WTC11 (cell line): ENCODE measurements at regions not wholly inside any gene's neighbourhood (a gene's known extent, or its start where the extent isn't known, plus 50 kb on each side); places are given as distances from the start of the nearest gene placed in this dataset.

ENCODE experiments used
- ATF6 ChIP-seq: sonication (generic); formaldehyde crosslinking; IDR thresholded peaks from 2 replicates; pipeline ENCODE4 v1.8.1; 2023; ENCODE audit warnings: mild to moderate bottlenecking, missing genetic modification reagents
- CREM ChIP-seq: sonication (generic); formaldehyde crosslinking; IDR thresholded peaks from 2 replicates; pipeline ENCODE4 v1.8.1; 2022; ENCODE audit warnings: mild to moderate bottlenecking, missing genetic modification reagents, moderate library complexity
- GABPB1 ChIP-seq: sonication (generic); formaldehyde crosslinking; IDR thresholded peaks from 2 replicates; pipeline ENCODE4 v1.8.1; 2023; ENCODE audit warnings: mild to moderate bottlenecking, missing genetic modification reagents
- MAX ChIP-seq: sonication (generic); formaldehyde crosslinking; IDR thresholded peaks from 2 replicates; pipeline ENCODE4 v1.8.0; 2022; ENCODE audit warnings: mild to moderate bottlenecking, missing genetic modification reagents
- NFE2L1 ChIP-seq: sonication (generic); formaldehyde crosslinking; IDR thresholded peaks from 2 replicates; pipeline ENCODE4 v1.8.1; 2023; ENCODE audit warnings: missing genetic modification reagents
- NR2C2 ChIP-seq: sonication (generic); formaldehyde crosslinking; IDR thresholded peaks from 2 replicates; pipeline ENCODE4 v1.8.0; 2022; ENCODE audit warnings: mild to moderate bottlenecking, missing genetic modification reagents
- NR3C1 ChIP-seq: sonication (generic); formaldehyde crosslinking; conservative IDR thresholded peaks from 2 replicates; pipeline ENCODE4 v1.8.1; 2023; ENCODE audit warnings: low read depth, mild to moderate bottlenecking, missing genetic modification reagents
- RELA ChIP-seq: sonication (generic); formaldehyde crosslinking; IDR thresholded peaks from 2 replicates; pipeline ENCODE4 v1.8.1; 2022; ENCODE audit warnings: missing genetic modification reagents, mild to moderate bottlenecking, borderline replicate concordance
- TCF7 ChIP-seq: sonication (generic); formaldehyde crosslinking; IDR thresholded peaks from 2 replicates; pipeline ENCODE4 v1.8.0; 2022; ENCODE audit warnings: mild to moderate bottlenecking, low read depth, missing genetic modification reagents, moderate library complexity
- TF ChIP-seq, protein P1 (sequence below): fragments of 200-600 bp; IDR thresholded peaks from 2 replicates; pipeline ENCODE4 v1.8.0; 2022; ENCODE audit warnings: antibody characterized with exemption
- TF ChIP-seq, protein P2 (sequence below): sonication (generic); formaldehyde crosslinking; IDR thresholded peaks from 2 replicates; pipeline ENCODE4 v1.8.0; 2022; ENCODE audit warnings: mild to moderate bottlenecking, missing genetic modification reagents

- TF ChIP-seq, protein P1, sequence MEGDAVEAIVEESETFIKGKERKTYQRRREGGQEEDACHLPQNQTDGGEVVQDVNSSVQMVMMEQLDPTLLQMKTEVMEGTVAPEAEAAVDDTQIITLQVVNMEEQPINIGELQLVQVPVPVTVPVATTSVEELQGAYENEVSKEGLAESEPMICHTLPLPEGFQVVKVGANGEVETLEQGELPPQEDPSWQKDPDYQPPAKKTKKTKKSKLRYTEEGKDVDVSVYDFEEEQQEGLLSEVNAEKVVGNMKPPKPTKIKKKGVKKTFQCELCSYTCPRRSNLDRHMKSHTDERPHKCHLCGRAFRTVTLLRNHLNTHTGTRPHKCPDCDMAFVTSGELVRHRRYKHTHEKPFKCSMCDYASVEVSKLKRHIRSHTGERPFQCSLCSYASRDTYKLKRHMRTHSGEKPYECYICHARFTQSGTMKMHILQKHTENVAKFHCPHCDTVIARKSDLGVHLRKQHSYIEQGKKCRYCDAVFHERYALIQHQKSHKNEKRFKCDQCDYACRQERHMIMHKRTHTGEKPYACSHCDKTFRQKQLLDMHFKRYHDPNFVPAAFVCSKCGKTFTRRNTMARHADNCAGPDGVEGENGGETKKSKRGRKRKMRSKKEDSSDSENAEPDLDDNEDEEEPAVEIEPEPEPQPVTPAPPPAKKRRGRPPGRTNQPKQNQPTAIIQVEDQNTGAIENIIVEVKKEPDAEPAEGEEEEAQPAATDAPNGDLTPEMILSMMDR, result no peak
- no peak for TF ChIP-seq ATF6 (CRISPR knock-in tag)
- no peak for TF ChIP-seq NR3C1 (CRISPR knock-in tag)
- TF ChIP-seq CREM (CRISPR knock-in tag), result no peak
- TF ChIP-seq GABPB1 (CRISPR knock-in tag), result no peak
- no peak for TF ChIP-seq TCF7 (CRISPR knock-in tag)
- no peak for TF ChIP-seq MAX (CRISPR knock-in tag)
- TF ChIP-seq RELA, result no peak
- TF ChIP-seq NR2C2 (CRISPR knock-in tag), result no peak
- TF ChIP-seq, protein P2, sequence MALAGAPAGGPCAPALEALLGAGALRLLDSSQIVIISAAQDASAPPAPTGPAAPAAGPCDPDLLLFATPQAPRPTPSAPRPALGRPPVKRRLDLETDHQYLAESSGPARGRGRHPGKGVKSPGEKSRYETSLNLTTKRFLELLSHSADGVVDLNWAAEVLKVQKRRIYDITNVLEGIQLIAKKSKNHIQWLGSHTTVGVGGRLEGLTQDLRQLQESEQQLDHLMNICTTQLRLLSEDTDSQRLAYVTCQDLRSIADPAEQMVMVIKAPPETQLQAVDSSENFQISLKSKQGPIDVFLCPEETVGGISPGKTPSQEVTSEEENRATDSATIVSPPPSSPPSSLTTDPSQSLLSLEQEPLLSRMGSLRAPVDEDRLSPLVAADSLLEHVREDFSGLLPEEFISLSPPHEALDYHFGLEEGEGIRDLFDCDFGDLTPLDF (CRISPR knock-in tag), result no peak
- TF ChIP-seq NFE2L1, result no peak
Measured at GRCh38 chr18:4597301-4597700, 142.2 kb upstream of the DLGAP1 start.
